ENCODE measurements at regions not wholly inside any gene's neighbourhood (a gene's known extent, or its start where the extent isn't known, plus 50 kb on each side); places are given as distances from the start of the nearest gene placed in this dataset.

GRCh38 chr9:99590840-99591239 is 230.8 kb upstream of the NR4A3 start:
- H3K9me3 Mint-ChIP-seq (ENCODE audit: low read depth, unreplicated experiment): no peaks in the 10 kb centered on the region
- no TSS peak for BruUV-seq (replicated peaks)
- H3K4me1 Mint-ChIP-seq (ENCODE audit: low read depth, unreplicated experiment): no peaks in the 10 kb centered on the region
- intact Hi-C loops (cut with micrococcal nuclease; ENCODE audit: unreplicated experiment): no loop called here
- no peak overlapping the region for H3K27ac Mint-ChIP-seq (ENCODE audit: unreplicated experiment)
- TF ChIP-seq CTCF (IDR thresholded peaks at IDR 0.05; ENCODE audit: unreplicated experiment): no peak
- CTCF ChIA-PET: no interaction called here
- H3K27me3 Mint-ChIP-seq (ENCODE audit: unreplicated experiment): no peaks in the 10 kb centered on the region
- H3K4me3 Mint-ChIP-seq (ENCODE audit: low read depth, unreplicated experiment): no peak overlapping the region
- no peak for DNase-seq
- H3K36me3 Mint-ChIP-seq (ENCODE audit: insufficient read depth, unreplicated experiment): no peaks in the 10 kb centered on the region

- no peaks in the 10 kb centered on the region for H3K9me3 Mint-ChIP-seq (ENCODE audit: low read depth, unreplicated experiment)
- no peak overlapping the region for H3K4me3 Mint-ChIP-seq (ENCODE audit: low read depth, unreplicated experiment)
- intact Hi-C loops (cut with micrococcal nuclease; ENCODE audit: unreplicated experiment): no loop called here
- no TSS peak for BruUV-seq (replicated peaks)
- H3K27ac Mint-ChIP-seq (ENCODE audit: unreplicated experiment): no peak overlapping the region
- H3K27me3 Mint-ChIP-seq (ENCODE audit: unreplicated experiment): no peaks in the 10 kb centered on the region
- no peaks in the 10 kb centered on the region for H3K4me1 Mint-ChIP-seq (ENCODE audit: low read depth, unreplicated experiment)
- no peak for DNase-seq
- H3K36me3 Mint-ChIP-seq (ENCODE audit: insufficient read depth, unreplicated experiment): no peaks in the 10 kb centered on the region
- CTCF ChIA-PET: no interaction called here
- no peak for TF ChIP-seq CTCF (IDR thresholded peaks at IDR 0.05; ENCODE audit: unreplicated experiment)
These were observed 229.9 kb upstream of the NR4A3 start for GRCh38 chr9:99591770-99592169.

- H3K9me3 Mint-ChIP-seq (ENCODE audit: low read depth, unreplicated experiment): no peaks in the 10 kb centered on the region
These were observed 228.7 kb upstream of the NR4A3 start for GRCh38 chr9:99592834-99593574.

DNA sequence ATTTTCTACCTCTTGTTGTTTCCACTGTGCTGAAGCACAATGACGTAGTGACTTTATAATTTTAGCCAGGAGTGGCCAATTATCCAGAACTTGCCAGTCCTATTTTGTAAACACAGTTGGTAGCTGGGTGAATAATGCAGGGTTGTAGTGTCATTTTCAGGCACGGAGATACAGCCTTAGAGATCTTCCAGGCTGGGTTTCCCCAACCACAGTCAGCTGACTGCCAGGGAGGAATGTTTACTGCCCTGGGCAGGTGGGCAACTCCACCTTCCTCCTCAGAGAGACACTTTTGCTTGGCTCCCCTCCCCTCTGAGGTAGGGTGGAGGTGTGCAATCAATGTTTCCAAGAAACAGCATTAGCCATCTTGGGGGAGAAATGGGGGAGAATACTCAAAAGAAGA is 228.1 kb upstream of the NR4A3 start:
- H3K27ac Mint-ChIP-seq (ENCODE audit: unreplicated experiment): no peak overlapping the region
- CTCF ChIA-PET: interaction anchor here (0.6 kb wide), 1 partner anchor 136 kb away, joined by 7 read pairs; no protein-coding TSS in a partner anchor
- no peaks in the 10 kb centered on the region for H3K27me3 Mint-ChIP-seq (ENCODE audit: unreplicated experiment)
- no peaks in the 10 kb centered on the region for H3K4me1 Mint-ChIP-seq (ENCODE audit: low read depth, unreplicated experiment)
- no peak for DNase-seq
- intact Hi-C loops (cut with micrococcal nuclease; ENCODE audit: unreplicated experiment): no loop called here
- no peaks in the 10 kb centered on the region for H3K9me3 Mint-ChIP-seq (ENCODE audit: low read depth, unreplicated experiment)
- H3K4me3 Mint-ChIP-seq (ENCODE audit: low read depth, unreplicated experiment): no peak overlapping the region
- H3K36me3 Mint-ChIP-seq (ENCODE audit: insufficient read depth, unreplicated experiment): no peaks in the 10 kb centered on the region
- no peak for TF ChIP-seq CTCF (IDR thresholded peaks at IDR 0.05; ENCODE audit: unreplicated experiment)
- BruUV-seq (replicated peaks): no TSS peak

More at GRCh38 chr9:99592834-99593574, 228.7 kb upstream of the NR4A3 start:
- DNase-seq: no peak
- no TSS peak for BruUV-seq (replicated peaks)
- H3K27ac Mint-ChIP-seq (ENCODE audit: unreplicated experiment): no peak overlapping the region
- no peak for TF ChIP-seq CTCF (IDR thresholded peaks at IDR 0.05; ENCODE audit: unreplicated experiment)
- intact Hi-C loops (cut with micrococcal nuclease; ENCODE audit: unreplicated experiment): no loop called here
- CTCF ChIA-PET: no interaction called here
- no peak overlapping the region for H3K4me3 Mint-ChIP-seq (ENCODE audit: low read depth, unreplicated experiment)
- H3K27me3 Mint-ChIP-seq (ENCODE audit: unreplicated experiment): no peaks in the 10 kb centered on the region
- no peaks in the 10 kb centered on the region for H3K36me3 Mint-ChIP-seq (ENCODE audit: insufficient read depth, unreplicated experiment)
- H3K4me1 Mint-ChIP-seq (ENCODE audit: low read depth, unreplicated experiment): no peaks in the 10 kb centered on the region
